ENCODE measurements at regions not wholly inside any gene's neighbourhood (a gene's known extent, or its start where the extent isn't known, plus 50 kb on each side); places are given as distances from the start of the nearest gene placed in this dataset.

GRCh38 chr6:109243863-109244825 is 138.1 kb downstream of the CD164 start:
- TF ChIP-seq EZH2 (IDR thresholded peaks at IDR 0.05): no peak
- no peak for TF ChIP-seq CTCF (IDR thresholded peaks at IDR 0.05)
- no peak for TF ChIP-seq EZH2phosphoT487 (IDR thresholded peaks at IDR 0.05)
